Dedifferentiated amniotic fluid mesenchymal stem cell (primary cell): ENCODE measurements at regions not wholly inside any gene's neighbourhood (a gene's known extent, or its start where the extent isn't known, plus 50 kb on each side); places are given as distances from the start of the nearest gene placed in this dataset.
"Not testable (repeated sequence)": the region's sequence is repeated elsewhere in the genome, so short reads cannot be mapped to it uniquely, and the experiment has no call there.

Experiments
- DNase-seq: peaks from one replicate; pipeline ENCODE4 v3.0.0-alpha.2; 2016; ENCODE audit errors: extremely low spot score

- DNase-seq = no peak
Measured at GRCh38 chr22:35138521-35138920, 72.6 kb downstream of the ISX start.

GRCh38 chr22:35140879-35141745 is 75.2 kb downstream of the ISX start:
- no peak for DNase-seq

- DNase-seq = no peak
Measured at GRCh38 chr22:35148381-35148780, 82.4 kb downstream of the ISX start.

GRCh38 chr22:35148866-35149548 is 83.0 kb downstream of the ISX start:
- no peak for DNase-seq

- no peak for DNase-seq
Measured at GRCh38 chr22:35150183-35151107, 84.5 kb downstream of the ISX start.

- DNase-seq = no peak
Measured at GRCh38 chr22:35152316-35152715, 86.4 kb downstream of the ISX start.

GRCh38 chr22:35154937-35155387 is 89.0 kb downstream of the ISX start:
- peak; percentile 47 for DNase-seq

- no peak for DNase-seq
Measured at GRCh38 chr22:35155403-35156025, 89.6 kb downstream of the ISX start.

- no peak for DNase-seq
Measured at GRCh38 chr22:35156945-35157344, 91.0 kb downstream of the ISX start.

- DNase-seq = no peak
Measured at GRCh38 chr22:35158336-35158735, 92.4 kb downstream of the ISX start.

GRCh38 chr22:35159343-35159742 is 93.4 kb downstream of the ISX start:
- DNase-seq = no peak

GRCh38 chr22:35160268-35160667 is 94.3 kb downstream of the ISX start:
- no peak for DNase-seq

- not testable (repeated sequence) for DNase-seq
Measured at GRCh38 chr22:35165896-35166295, 91.4 kb upstream of the HMGXB4 start.

GRCh38 chr22:35170716-35171697 is 86.3 kb upstream of the HMGXB4 start:
- no peak for DNase-seq

GRCh38 chr22:35172442-35172841 is 84.9 kb upstream of the HMGXB4 start:
- DNase-seq = no peak

GRCh38 chr22:35173655-35174054 is 83.6 kb upstream of the HMGXB4 start:
- DNase-seq = no peak

- no peak for DNase-seq
Measured at GRCh38 chr22:35174401-35175038, 82.8 kb upstream of the HMGXB4 start.

- DNase-seq = no peak
Measured at GRCh38 chr22:35175392-35175791, 81.9 kb upstream of the HMGXB4 start.

GRCh38 chr22:35177811-35178210 is 79.5 kb upstream of the HMGXB4 start:
- DNase-seq = no peak

GRCh38 chr22:35178446-35178845 is 78.8 kb upstream of the HMGXB4 start:
- DNase-seq = no peak
